HK-2 (cell line): ENCODE measurements at regions not wholly inside any gene's neighbourhood (a gene's known extent, or its start where the extent isn't known, plus 50 kb on each side); places are given as distances from the start of the nearest gene placed in this dataset.

ENCODE experiments used
- DNase-seq: peaks from one replicate; pipeline ENCODE4 v3.0.0-alpha.2; 2018; ENCODE audit not compliant: unreplicated experiment

GRCh38 chr1:69233463-69233862, 334.3 kb upstream of the LRRC7 start:
- no peak for DNase-seq

- no peak for DNase-seq
Observed at GRCh38 chr1:69244211-69244610, 323.5 kb upstream of the LRRC7 start.

- no peak for DNase-seq
Observed at GRCh38 chr1:69246109-69246508, 321.6 kb upstream of the LRRC7 start.

- DNase-seq: no peak
Observed at GRCh38 chr1:69246710-69247109, 321.0 kb upstream of the LRRC7 start.

- no peak for DNase-seq
Observed at GRCh38 chr1:69252696-69253095, 315.0 kb upstream of the LRRC7 start.

GRCh38 chr1:69256036-69256435, 311.7 kb upstream of the LRRC7 start:
- no peak for DNase-seq

GRCh38 chr1:69258842-69259241, 308.9 kb upstream of the LRRC7 start:
- DNase-seq: no peak

- no peak for DNase-seq
Observed at GRCh38 chr1:69263921-69264391, 303.8 kb upstream of the LRRC7 start.

GRCh38 chr1:69269491-69269890, 298.2 kb upstream of the LRRC7 start:
- DNase-seq: no peak

GRCh38 chr1:69271587-69272125, 296.1 kb upstream of the LRRC7 start:
- no peak for DNase-seq

- DNase-seq: no peak
Observed at GRCh38 chr1:69272684-69273083, 295.0 kb upstream of the LRRC7 start.

- DNase-seq: no peak
Observed at GRCh38 chr1:69278923-69279322, 288.8 kb upstream of the LRRC7 start.

- DNase-seq: no peak
Observed at GRCh38 chr1:69283516-69283915, 284.2 kb upstream of the LRRC7 start.

GRCh38 chr1:69284508-69284907, 283.2 kb upstream of the LRRC7 start:
- no peak for DNase-seq

- no peak for DNase-seq
Observed at GRCh38 chr1:69288416-69288815, 279.3 kb upstream of the LRRC7 start.

- no peak for DNase-seq
Observed at GRCh38 chr1:69290291-69290690, 277.4 kb upstream of the LRRC7 start.

- no peak for DNase-seq
Observed at GRCh38 chr1:69291541-69291940, 276.2 kb upstream of the LRRC7 start.

GRCh38 chr1:69292833-69293232, 274.9 kb upstream of the LRRC7 start:
- no peak for DNase-seq

- no peak for DNase-seq
Observed at GRCh38 chr1:69294171-69294570, 273.6 kb upstream of the LRRC7 start.

GRCh38 chr1:69295265-69295664, 272.5 kb upstream of the LRRC7 start:
- DNase-seq: no peak

- DNase-seq: no peak
Observed at GRCh38 chr1:69305621-69306020, 262.1 kb upstream of the LRRC7 start.

GRCh38 chr1:69312055-69312732, 255.5 kb upstream of the LRRC7 start:
- no peak for DNase-seq

GRCh38 chr1:69313118-69313517, 254.6 kb upstream of the LRRC7 start:
- no peak for DNase-seq

- DNase-seq: no peak
Observed at GRCh38 chr1:69315416-69315815, 252.3 kb upstream of the LRRC7 start.
